ENCODE measurements at regions not wholly inside any gene's neighbourhood (a gene's known extent, or its start where the extent isn't known, plus 50 kb on each side); places are given as distances from the start of the nearest gene placed in this dataset.

GRCh38 chr11:47928426-47928825 lies 51.9 kb upstream of the PTPRJ start:
- H4K20me1 ChIP-seq (ENCODE audit: insufficient read depth), result no peaks in the 10 kb centered on the region
- 91% methylated on average over 5 of the region's 5 CpGs for WGBS (ENCODE audit: low lambda C conversion rate)
- no peaks in the 10 kb centered on the region for H3K9me3 ChIP-seq
- H3K9me2 ChIP-seq, result no peaks in the 10 kb centered on the region
- H3K79me2 ChIP-seq (ENCODE audit: insufficient read depth), result no peaks in the 10 kb centered on the region
- no peaks in the 10 kb centered on the region for H3K27me3 ChIP-seq (ENCODE audit: insufficient read depth)
- peaks cover 2 to 9% of the 10 kb centered on the region in 2 experiments; a peak in 3 of 4 replicates for H3K4me1 ChIP-seq (ENCODE audit: control insufficient read depth in 1 of 2, insufficient read depth in 2 of 2, low read depth in 1 of 2, low read length in 1 of 2)
- H2AFZ ChIP-seq (ENCODE audit: low read depth), result no peak overlapping the region
- H3K27ac ChIP-seq (ENCODE audit: low read depth in 2 of 2, low read length in 1 of 2), result no peak overlapping the region
- TF ChIP-seq YY1 (IDR thresholded peaks at IDR 0.05; ENCODE audit: low read depth) (no peak), RFX5 (IDR thresholded peaks at IDR 0.05; ENCODE audit: low read length) (no peak), TEAD4 (IDR thresholded peaks at IDR 0.05; ENCODE audit: borderline replicate concordance, insufficient read depth) (no peak), GABPA (IDR thresholded peaks at IDR 0.05; ENCODE audit: low read depth) (no peak), SMC3 (IDR thresholded peaks at IDR 0.05; ENCODE audit: low read depth, low read length) (no peak), RCOR1 (IDR thresholded peaks at IDR 0.05; ENCODE audit: low read length) (no peak), JUND (IDR thresholded peaks at IDR 0.05) (no peak), CTCF (IDR thresholded peaks at IDR 0.05) (no peak), USF2 (IDR thresholded peaks at IDR 0.05; ENCODE audit: borderline replicate concordance, low read depth, low read length) (no peak), FOSL2 (IDR thresholded peaks at IDR 0.05; ENCODE audit: borderline replicate concordance, low read depth) (no peak), ZBTB33 (IDR thresholded peaks at IDR 0.05; ENCODE audit: borderline replicate concordance, low read depth) (no peak), GATA2 (CRISPR knock-in tag; IDR thresholded peaks at IDR 0.05) (no peak)
- TF ChIP-seq, protein P1, sequence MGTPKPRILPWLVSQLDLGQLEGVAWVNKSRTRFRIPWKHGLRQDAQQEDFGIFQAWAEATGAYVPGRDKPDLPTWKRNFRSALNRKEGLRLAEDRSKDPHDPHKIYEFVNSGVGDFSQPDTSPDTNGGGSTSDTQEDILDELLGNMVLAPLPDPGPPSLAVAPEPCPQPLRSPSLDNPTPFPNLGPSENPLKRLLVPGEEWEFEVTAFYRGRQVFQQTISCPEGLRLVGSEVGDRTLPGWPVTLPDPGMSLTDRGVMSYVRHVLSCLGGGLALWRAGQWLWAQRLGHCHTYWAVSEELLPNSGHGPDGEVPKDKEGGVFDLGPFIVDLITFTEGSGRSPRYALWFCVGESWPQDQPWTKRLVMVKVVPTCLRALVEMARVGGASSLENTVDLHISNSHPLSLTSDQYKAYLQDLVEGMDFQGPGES (IDR thresholded peaks at IDR 0.05; ENCODE audit: low read depth, low read length), result no peak
- no peak overlapping the region for H3K4me3 ChIP-seq (ENCODE audit: low read depth in 2 of 2, low read length in 1 of 2)
- peaks cover 20% of the 10 kb centered on the region for H3F3A ChIP-seq (replicated peaks; ENCODE audit: insufficient read depth)
- DNase-seq, result no peak
- no peaks in the 10 kb centered on the region for H3K36me3 ChIP-seq (replicated peaks in 1 of 2; ENCODE audit: control insufficient read depth in 1 of 2, insufficient read depth in 2 of 2, low read length in 1 of 2)
- ChIA-PET POLR2A (no interaction called here), CTCF (interaction anchor here (1.0 to 12.9 kb wide), 3 partner anchors 10 to 181 kb away, joined by 3 to 262 read pairs (median 12); no protein-coding TSS in a partner anchor)
- H3K4me2 ChIP-seq, result no peak overlapping the region
- no peak overlapping the region for H3K9ac ChIP-seq
